ENCODE measurements at regions not wholly inside any gene's neighbourhood (a gene's known extent, or its start where the extent isn't known, plus 50 kb on each side); places are given as distances from the start of the nearest gene placed in this dataset.

- no peaks in the 10 kb centered on the region for H3K36me3 ChIP-seq (replicated peaks in 1 of 2; ENCODE audit: insufficient read depth in 1 of 2, low read depth in 2 of 2)
- H3K4me3 ChIP-seq: no peak overlapping the region
- no peaks in the 10 kb centered on the region for H3K9me3 ChIP-seq
- WGBS, 2 donors: 84 to 86% methylated on average over 13 of the region's 13 CpGs
- no peak for DNase-seq
- no peaks in the 10 kb centered on the region for H3K4me1 ChIP-seq
- ATAC-seq: no peak
- intact Hi-C loops (cut with DNase I): no loop called here
- no peak overlapping the region for H3K27ac ChIP-seq
- TF ChIP-seq POLR2A (IDR thresholded peaks at IDR 0.05): no peak
- TF ChIP-seq CTCF (IDR thresholded peaks at IDR 0.05): no peak
- H3K27me3 ChIP-seq: no peaks in the 10 kb centered on the region
These were observed 252.9 kb downstream of the DPY19L2 start for GRCh38 chr12:63415357-63415756.

GRCh38 chr12:63410197-63410596, 258.1 kb downstream of the DPY19L2 start:
- DNase-seq: no peak
- H3K4me1 ChIP-seq: no peaks in the 10 kb centered on the region
- intact Hi-C loops (cut with DNase I): no loop called here
- no peaks in the 10 kb centered on the region for H3K27me3 ChIP-seq
- no peak overlapping the region for H3K4me3 ChIP-seq
- ATAC-seq: no peak
- H3K9me3 ChIP-seq: no peaks in the 10 kb centered on the region
- no peaks in the 10 kb centered on the region for H3K36me3 ChIP-seq (replicated peaks in 1 of 2; ENCODE audit: insufficient read depth in 1 of 2, low read depth in 2 of 2)
- 46 to 61% methylated on average over 1 of the region's 1 CpG for WGBS, 2 donors
- TF ChIP-seq CTCF (IDR thresholded peaks at IDR 0.05) (no peak), POLR2A (IDR thresholded peaks at IDR 0.05) (no peak)
- H3K27ac ChIP-seq: no peak overlapping the region

GRCh38 chr12:63406781-63407180, 255.8 kb upstream of the AVPR1A start:
- intact Hi-C loops (cut with DNase I): no loop called here
- H3K27ac ChIP-seq: no peak overlapping the region
- TF ChIP-seq CTCF (IDR thresholded peaks at IDR 0.05) (no peak), POLR2A (IDR thresholded peaks at IDR 0.05) (no peak)
- no peaks in the 10 kb centered on the region for H3K4me1 ChIP-seq
- DNase-seq (no peak), ATAC-seq (no peak)
- H3K4me3 ChIP-seq: no peak overlapping the region
- no peaks in the 10 kb centered on the region for H3K27me3 ChIP-seq
- no peaks in the 10 kb centered on the region for H3K36me3 ChIP-seq (replicated peaks in 1 of 2; ENCODE audit: insufficient read depth in 1 of 2, low read depth in 2 of 2)
- WGBS, 2 donors: 66 to 95% methylated on average over 2 of the region's 2 CpGs
- H3K9me3 ChIP-seq: no peaks in the 10 kb centered on the region

GRCh38 chr12:63404611-63405010, 253.6 kb upstream of the AVPR1A start:
- WGBS, 2 donors: 0% methylated on average over 1 of the region's 1 CpG
- DNase-seq (no peak), ATAC-seq (no peak)
- Histone ChIP-seq H3K27me3 (no peaks in the 10 kb centered on the region), H3K36me3 (replicated peaks in 1 of 2; ENCODE audit: insufficient read depth in 1 of 2, low read depth in 2 of 2) (no peaks in the 10 kb centered on the region), H3K27ac (no peak overlapping the region), H3K4me3 (no peak overlapping the region), H3K4me1 (no peaks in the 10 kb centered on the region), H3K9me3 (no peaks in the 10 kb centered on the region)
- TF ChIP-seq POLR2A (IDR thresholded peaks at IDR 0.05) (no peak), CTCF (IDR thresholded peaks at IDR 0.05) (no peak)
- intact Hi-C loops (cut with DNase I): no loop called here

- intact Hi-C loops (cut with DNase I): no loop called here
- WGBS, 2 donors: 11 to 14% methylated on average over 1 of the region's 1 CpG
- no peak for ATAC-seq
These were observed 252.3 kb upstream of the AVPR1A start for GRCh38 chr12:63403256-63403655.

More at GRCh38 chr12:63403256-63403655, 252.3 kb upstream of the AVPR1A start:
- H3K9me3 ChIP-seq: no peaks in the 10 kb centered on the region
- no peak overlapping the region for H3K4me3 ChIP-seq
- H3K27ac ChIP-seq: no peak overlapping the region
- no peaks in the 10 kb centered on the region for H3K27me3 ChIP-seq
- H3K36me3 ChIP-seq (replicated peaks in 1 of 2; ENCODE audit: insufficient read depth in 1 of 2, low read depth in 2 of 2): no peaks in the 10 kb centered on the region
- no peaks in the 10 kb centered on the region for H3K4me1 ChIP-seq
- no peak for DNase-seq
- TF ChIP-seq CTCF (IDR thresholded peaks at IDR 0.05) (no peak), POLR2A (IDR thresholded peaks at IDR 0.05) (no peak)
